Non-pigmented ciliary epithelial cell (primary cell): ENCODE measurements at regions not wholly inside any gene's neighbourhood (a gene's known extent, or its start where the extent isn't known, plus 50 kb on each side); places are given as distances from the start of the nearest gene placed in this dataset.

ENCODE experiments used
- DNase-seq: peaks from one replicate; pipeline ENCODE4 v3.0.0-alpha.2; 2010; ENCODE audit warnings: low read depth

DNA sequence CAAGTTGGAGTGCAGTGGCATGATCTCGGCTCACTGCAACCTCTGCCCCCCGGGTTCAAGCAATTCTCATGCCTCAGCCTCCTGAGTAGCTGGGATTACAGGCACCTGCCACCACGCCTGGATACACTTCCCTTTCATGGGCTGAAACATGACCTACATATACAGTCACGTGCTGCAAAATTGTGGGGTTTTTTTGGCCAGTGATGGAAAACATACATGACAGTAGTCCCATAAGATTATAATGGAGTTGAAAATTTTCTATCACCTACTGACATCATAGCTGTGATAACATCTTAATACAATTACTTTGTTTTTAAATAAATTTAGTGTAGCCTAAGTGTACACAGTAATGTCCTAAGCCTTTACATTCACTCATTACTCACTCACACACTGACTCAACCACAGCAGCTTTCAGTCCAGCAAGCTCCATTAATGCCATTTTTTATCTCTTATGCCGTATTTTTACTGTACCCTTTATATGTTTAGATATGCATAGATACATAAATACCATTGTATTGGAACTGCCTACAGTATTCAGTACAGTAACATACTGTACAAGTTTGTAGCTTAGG is 79.9 kb upstream of the TMEM196 start:
- no peak for DNase-seq

DNA sequence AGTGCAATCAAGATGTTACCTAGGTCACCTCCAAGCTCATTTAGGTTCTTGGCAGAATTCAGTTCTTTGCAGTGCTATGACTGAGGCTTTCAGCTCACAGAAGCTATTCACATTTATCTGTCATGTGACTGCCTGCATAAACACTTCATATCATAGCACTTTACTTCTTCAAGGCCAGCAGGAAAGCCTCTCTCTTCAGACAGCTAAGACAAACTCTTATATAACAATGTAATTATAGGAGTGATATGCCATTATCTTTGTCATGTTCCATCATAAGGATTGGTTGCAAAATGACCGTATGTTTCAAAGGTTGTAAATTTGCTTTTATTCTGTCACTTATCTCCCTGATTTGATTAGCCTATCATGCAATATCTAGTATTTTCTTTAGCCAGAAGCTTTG is 78.8 kb upstream of the TMEM196 start:
- DNase-seq: no peak

DNA sequence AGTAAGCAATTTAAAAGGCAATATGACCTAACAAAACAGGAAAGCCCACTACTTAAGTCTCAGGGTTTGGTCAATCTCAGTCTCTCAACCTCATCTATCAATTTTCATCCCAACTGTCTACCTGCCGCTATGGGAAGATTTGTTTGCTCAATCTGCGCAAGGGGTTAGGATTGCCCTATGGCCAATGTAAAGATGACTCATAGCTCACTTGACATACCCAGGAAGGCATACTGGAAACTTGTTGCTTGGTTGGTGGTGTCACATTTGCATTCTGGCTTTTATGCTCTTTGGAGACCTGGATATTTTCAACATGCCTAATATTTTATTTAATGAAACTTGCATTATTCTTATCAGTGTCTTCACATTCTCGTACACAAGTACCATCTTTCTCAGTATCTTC is 78.1 kb upstream of the TMEM196 start:
- DNase-seq: no peak

DNA sequence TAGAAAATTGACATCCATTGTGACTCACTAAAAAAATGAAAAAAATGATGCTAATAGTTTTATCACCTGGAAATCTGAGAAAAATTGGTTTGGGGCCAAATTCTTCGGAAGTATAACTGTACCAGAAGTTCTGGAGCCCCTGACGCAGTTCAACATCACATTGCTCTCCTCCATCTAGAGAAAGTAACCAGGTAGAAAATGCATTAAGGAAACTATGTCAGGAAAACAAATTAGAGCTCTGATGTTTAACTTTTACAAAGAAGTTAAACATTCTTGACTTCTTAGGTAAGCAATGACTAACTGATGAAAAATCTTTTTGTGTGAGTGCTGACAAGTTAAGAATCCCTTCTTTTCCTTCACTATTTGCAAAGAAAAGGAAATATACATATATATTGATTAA is 61.1 kb upstream of the TMEM196 start:
- no peak for DNase-seq

DNA sequence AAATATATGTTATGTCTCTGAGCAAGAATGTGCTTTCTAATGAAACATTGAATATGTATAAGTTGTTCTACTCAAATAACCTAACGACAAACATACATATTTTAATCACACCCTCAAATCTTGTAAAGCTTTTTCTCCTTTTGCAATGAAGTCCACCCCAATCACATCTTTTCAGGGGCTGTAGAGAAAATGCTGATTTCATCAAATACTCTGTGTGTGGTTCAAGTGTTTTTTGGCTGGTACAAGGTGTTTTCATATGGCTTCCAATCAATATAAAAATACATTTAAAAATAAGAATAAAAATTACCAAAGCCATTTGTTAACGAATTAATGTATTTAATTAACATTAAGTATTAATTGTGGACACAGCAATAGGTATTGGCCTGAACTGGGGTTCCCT is 57.2 kb upstream of the TMEM196 start:
- no peak for DNase-seq
